Endothelial cell of umbilical vein (primary cell): ENCODE measurements at regions not wholly inside any gene's neighbourhood (a gene's known extent, or its start where the extent isn't known, plus 50 kb on each side); places are given as distances from the start of the nearest gene placed in this dataset.

Experiments
- BruUV-seq: library from RNA; stranded (reverse); fragments of 400-500 nt; replicated peaks from 2 replicates; lab custom pipeline; 2021; lab: Mats Ljungman, UMichigan
- CTCF ChIA-PET: fragments of 300-600, 350-600 bp; sonication (Branson Sonifier 250); formaldehyde crosslinking; loops from one replicate; lab custom pipeline; 2021; ENCODE audit warnings: antibody characterized with exemption, inconsistent platforms; lab: Charles Lee
- POLR2A ChIA-PET: fragments of 300-600, 350-600 bp; sonication (Branson Sonifier 250); formaldehyde crosslinking; loops from one replicate; lab custom pipeline; 2021; ENCODE audit warnings: antibody characterized with exemption, inconsistent platforms; lab: Charles Lee
- DNase-seq: peaks from one replicate; pipeline ENCODE4 v3.0.0-alpha.2; 2011; ENCODE audit warnings: low read depth, low spot score
- FAIRE-seq: peaks from 2 replicates; lab custom pipeline; 2011; peaks lifted over from hg19 to GRCh38; lab: Jason Lieb, UNC
- H2AFZ ChIP-seq: 2 replicates; pipeline ENCODE4 v1.6.0; 2012; ENCODE audit warnings: low read depth, low read length, control low read depth, inconsistent platforms
- H3K27ac ChIP-seq: 2 replicates; pipeline ENCODE4 v1.5.1; 2011; ENCODE audit warnings: low read depth, mild to moderate bottlenecking, control low read depth, low read length, moderate library complexity; ENCODE audit not compliant: insufficient read depth
- H3K27me3 ChIP-seq, 2 experiments: 2 replicates each; pipeline versions ENCODE4 v1.6.0 to v1.6.1; 2011; ENCODE audit warnings: low read length in 2 of 2, mixed read lengths in 1 of 2; ENCODE audit not compliant: control insufficient read depth in 2 of 2, insufficient read depth in 2 of 2
- H3K36me3 ChIP-seq, 2 experiments: 2 replicates in 1 of 2; 3 replicates in 1 of 2; pipeline ENCODE4 v1.5.1; 2011; ENCODE audit warnings: low read length in 2 of 2, mild to moderate bottlenecking in 1 of 2, moderate library complexity in 1 of 2; ENCODE audit not compliant: control insufficient read depth in 2 of 2, insufficient read depth in 2 of 2; ENCODE audit errors: extremely low read depth in 1 of 2
- H3K4me1 ChIP-seq: 3 replicates; pipeline ENCODE4 v1.5.1; 2011; ENCODE audit warnings: mild to moderate bottlenecking, low read length; ENCODE audit not compliant: control insufficient read depth, insufficient read depth; ENCODE audit errors: extremely low read depth
- H3K4me2 ChIP-seq: 2 replicates; pipeline ENCODE4 v1.6.1; 2011; ENCODE audit warnings: low read length, control low read depth, mixed read lengths; ENCODE audit not compliant: insufficient read depth
- H3K4me3 ChIP-seq, 3 experiments: fragments of 200-600 bp in 1 of 3; sonication (generic), shearing (Covaris generic) in 1 of 3; replicated peaks in 1 of 3; 2 replicates each; pipeline ENCODE4 v1.5.1; 2011 to 2016; ENCODE audit warnings: control low read depth in 3 of 3, low read length in 3 of 3, mild to moderate bottlenecking in 2 of 3, inconsistent platforms in 1 of 3, low read depth in 1 of 3, moderate library complexity in 1 of 3; ENCODE audit not compliant: insufficient read depth in 1 of 3
- H3K79me2 ChIP-seq: 2 replicates; pipeline ENCODE4 v1.6.0; 2012; ENCODE audit warnings: low read length, inconsistent platforms; ENCODE audit not compliant: control insufficient read depth, insufficient read depth
- H3K9ac ChIP-seq: replicated peaks from 2 replicates; pipeline ENCODE3; 2011; ENCODE audit warnings: low read length, control low read depth; ENCODE audit not compliant: insufficient read depth; ENCODE audit errors: extremely low read depth
- H3K9me1 ChIP-seq: replicated peaks from 3 replicates; pipeline ENCODE4 v1.6.0; 2011; ENCODE audit warnings: mild to moderate bottlenecking, low read length; ENCODE audit not compliant: control insufficient read depth, insufficient read depth; ENCODE audit errors: extremely low read depth
- H3K9me3 ChIP-seq: replicated peaks from 2 replicates; pipeline ENCODE4 v1.5.1; 2012; ENCODE audit warnings: low read length, inconsistent platforms; ENCODE audit not compliant: control insufficient read depth, insufficient read depth
- H4K20me1 ChIP-seq: replicated peaks from 2 replicates; pipeline ENCODE3; 2011; ENCODE audit warnings: mild to moderate bottlenecking, low read length; ENCODE audit not compliant: control insufficient read depth, insufficient read depth; ENCODE audit errors: extremely low read depth
- EZH2 ChIP-seq: IDR thresholded peaks from 2 replicates; pipeline ENCODE4 v1.6.1; 2012; ENCODE audit warnings: borderline replicate concordance, low read depth, mild to moderate bottlenecking, moderate library complexity, low read length, inconsistent platforms; ENCODE audit not compliant: severe bottlenecking
- FOS ChIP-seq: IDR thresholded peaks from 2 replicates; pipeline ENCODE4 v1.6.1; 2011; ENCODE audit warnings: mild to moderate bottlenecking, low read length, moderate library complexity, borderline replicate concordance; ENCODE audit not compliant: insufficient read depth
- GATA2 ChIP-seq: IDR thresholded peaks from 2 replicates; pipeline ENCODE4 v1.7.0; 2011; ENCODE audit warnings: low read depth, mild to moderate bottlenecking, moderate library complexity, mixed read lengths, low read length; ENCODE audit not compliant: insufficient read length, insufficient read depth
- JUN ChIP-seq: IDR thresholded peaks from 2 replicates; pipeline ENCODE4 v1.6.1; 2011; ENCODE audit warnings: borderline replicate concordance, low read depth; ENCODE audit not compliant: insufficient read length, insufficient read depth
- MYC ChIP-seq: IDR thresholded peaks from one replicate; pipeline ENCODE4 v1.6.1; 2011; ENCODE audit warnings: mild to moderate bottlenecking, low read depth, low read length
- POLR2A ChIP-seq: IDR thresholded peaks from 2 replicates; pipeline ENCODE4 v1.6.1; 2012; ENCODE audit warnings: low read depth, mild to moderate bottlenecking, control low read depth, low read length
- POLR2AphosphoS5 ChIP-seq: IDR thresholded peaks from 2 replicates; pipeline ENCODE4 v1.6.1; 2012; ENCODE audit warnings: low read depth, mild to moderate bottlenecking, control low read depth, low read length, moderate library complexity; ENCODE audit not compliant: insufficient read depth
- dilution Hi-C: fragments of 300-500 bp; cut with MboI; formaldehyde crosslinking; loops from one replicate; pipeline ENCODE4 v1.15.0; 2019; ENCODE audit warnings: low sequenced_read_pairs; ENCODE audit not compliant: extremely low pct_ligation_motif_present
- intact Hi-C: fragments of 100-400 bp; cut with micrococcal nuclease; formaldehyde crosslinking; loops from one replicate; pipeline ENCODE4 v1.10.0; 2022
- TF ChIP-seq, protein P1 (sequence below): IDR thresholded peaks from 2 replicates; pipeline ENCODE4 v1.6.1; 2011; ENCODE audit not compliant: insufficient read depth, insufficient read length
- TF ChIP-seq, protein P2 (sequence below), 2 donors: IDR thresholded peaks; 1 replicate in 1 of 2; 2 replicates in 1 of 2; pipeline ENCODE4 v1.5.1; 2011; ENCODE audit warnings: low read length in 2 of 2, mild to moderate bottlenecking in 2 of 2, moderate library complexity in 2 of 2, control low read depth in 1 of 2, inconsistent platforms in 1 of 2, low read depth in 1 of 2; ENCODE audit not compliant: insufficient read depth in 1 of 2; ENCODE audit errors: extremely low read depth in 1 of 2

DNA sequence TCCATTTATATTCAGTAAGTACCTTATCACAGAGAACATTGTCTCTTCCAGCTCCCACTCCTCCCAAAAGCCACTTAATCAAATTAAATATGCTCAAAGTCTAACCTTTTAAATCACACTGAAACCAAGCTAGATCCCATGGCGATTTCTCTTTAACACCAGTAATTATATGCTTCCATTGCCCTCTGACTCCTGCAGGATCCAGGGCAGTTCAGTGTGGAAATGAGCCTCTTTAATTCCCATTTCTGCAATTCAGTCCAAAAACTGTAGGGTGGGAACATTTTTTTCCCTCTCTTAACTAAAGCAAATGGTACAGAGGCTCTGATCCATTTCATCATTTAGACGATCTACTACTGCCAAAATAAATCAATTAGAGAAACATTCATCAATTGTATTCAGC lies 872.3 kb upstream of the PHF14 start:
- Histone ChIP-seq H3K27me3 (no peaks in the 10 kb centered on the region), H3K9ac (no peak overlapping the region), H3K36me3 (no peaks in the 10 kb centered on the region), H3K27ac (no peak overlapping the region), H3K4me1 (no peaks in the 10 kb centered on the region), H4K20me1 (no peaks in the 10 kb centered on the region), H3K4me2 (no peak overlapping the region), H3K79me2 (no peaks in the 10 kb centered on the region), H3K4me3 (no peak overlapping the region), H3K9me1 (no peaks in the 10 kb centered on the region), H2AFZ (no peak overlapping the region), H3K9me3 (no peaks in the 10 kb centered on the region)
- BruUV-seq = no TSS peak
- CTCF ChIA-PET = no interaction called here
- DNase-seq (no peak), FAIRE-seq (no peak)
- POLR2A ChIA-PET = no interaction called here
- TF ChIP-seq JUN (no peak), EZH2 (no peak), GATA2 (no peak), POLR2AphosphoS5 (no peak), FOS (no peak), MYC (no peak), POLR2A (no peak)
- TF ChIP-seq, protein P1, sequence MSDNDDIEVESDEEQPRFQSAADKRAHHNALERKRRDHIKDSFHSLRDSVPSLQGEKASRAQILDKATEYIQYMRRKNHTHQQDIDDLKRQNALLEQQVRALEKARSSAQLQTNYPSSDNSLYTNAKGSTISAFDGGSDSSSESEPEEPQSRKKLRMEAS = no peak
- TF ChIP-seq, protein P2, sequence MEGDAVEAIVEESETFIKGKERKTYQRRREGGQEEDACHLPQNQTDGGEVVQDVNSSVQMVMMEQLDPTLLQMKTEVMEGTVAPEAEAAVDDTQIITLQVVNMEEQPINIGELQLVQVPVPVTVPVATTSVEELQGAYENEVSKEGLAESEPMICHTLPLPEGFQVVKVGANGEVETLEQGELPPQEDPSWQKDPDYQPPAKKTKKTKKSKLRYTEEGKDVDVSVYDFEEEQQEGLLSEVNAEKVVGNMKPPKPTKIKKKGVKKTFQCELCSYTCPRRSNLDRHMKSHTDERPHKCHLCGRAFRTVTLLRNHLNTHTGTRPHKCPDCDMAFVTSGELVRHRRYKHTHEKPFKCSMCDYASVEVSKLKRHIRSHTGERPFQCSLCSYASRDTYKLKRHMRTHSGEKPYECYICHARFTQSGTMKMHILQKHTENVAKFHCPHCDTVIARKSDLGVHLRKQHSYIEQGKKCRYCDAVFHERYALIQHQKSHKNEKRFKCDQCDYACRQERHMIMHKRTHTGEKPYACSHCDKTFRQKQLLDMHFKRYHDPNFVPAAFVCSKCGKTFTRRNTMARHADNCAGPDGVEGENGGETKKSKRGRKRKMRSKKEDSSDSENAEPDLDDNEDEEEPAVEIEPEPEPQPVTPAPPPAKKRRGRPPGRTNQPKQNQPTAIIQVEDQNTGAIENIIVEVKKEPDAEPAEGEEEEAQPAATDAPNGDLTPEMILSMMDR (IDR thresholded peaks at IDR 0.05; ENCODE audit: extremely low read depth in 1 of 2, insufficient read depth in 1 of 2, low read depth in 1 of 2, low read length in 2 of 2) = no peak
- dilution Hi-C loops = no loop called here
- intact Hi-C loops = no loop called here
